ENCODE measurements at regions not wholly inside any gene's neighbourhood (a gene's known extent, or its start where the extent isn't known, plus 50 kb on each side); places are given as distances from the start of the nearest gene placed in this dataset.
"Not testable (repeated sequence)": the region's sequence is repeated elsewhere in the genome, so short reads cannot be mapped to it uniquely, and the experiment has no call there.

DNA sequence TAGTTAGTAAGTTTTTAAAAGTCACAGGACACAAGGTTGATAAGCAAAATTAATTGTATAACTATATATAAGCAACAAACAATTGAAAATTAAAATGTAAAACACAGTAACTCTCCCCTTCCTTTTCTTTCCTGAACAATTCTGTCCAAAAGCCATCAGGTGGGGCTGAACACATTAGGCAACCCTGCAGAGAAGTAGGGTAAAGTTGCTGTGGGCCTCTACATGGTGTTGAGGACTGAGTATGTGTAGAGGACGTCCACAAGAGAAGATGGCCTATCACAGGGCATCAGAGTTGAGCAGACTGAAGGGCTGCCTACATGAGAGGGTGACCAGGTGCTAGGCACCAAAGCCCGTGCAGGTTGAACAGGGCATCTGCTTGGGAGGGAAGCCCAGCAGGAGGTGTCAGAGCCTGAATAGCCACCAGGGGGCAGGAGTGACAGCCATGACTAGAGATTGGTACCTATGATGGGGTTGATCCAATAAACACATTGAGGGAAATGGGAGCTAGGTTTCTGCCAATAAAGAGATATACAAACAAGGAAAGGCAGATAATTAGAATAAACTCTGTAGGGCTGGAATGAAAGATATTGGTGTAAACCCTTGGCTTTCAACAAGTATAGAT, 415.1 kb downstream of the NPIPA8 start:
- ATAC-seq (no peak), DNase-seq (no peak)
- intact Hi-C loops (cut with DNase I) = no loop called here

DNA sequence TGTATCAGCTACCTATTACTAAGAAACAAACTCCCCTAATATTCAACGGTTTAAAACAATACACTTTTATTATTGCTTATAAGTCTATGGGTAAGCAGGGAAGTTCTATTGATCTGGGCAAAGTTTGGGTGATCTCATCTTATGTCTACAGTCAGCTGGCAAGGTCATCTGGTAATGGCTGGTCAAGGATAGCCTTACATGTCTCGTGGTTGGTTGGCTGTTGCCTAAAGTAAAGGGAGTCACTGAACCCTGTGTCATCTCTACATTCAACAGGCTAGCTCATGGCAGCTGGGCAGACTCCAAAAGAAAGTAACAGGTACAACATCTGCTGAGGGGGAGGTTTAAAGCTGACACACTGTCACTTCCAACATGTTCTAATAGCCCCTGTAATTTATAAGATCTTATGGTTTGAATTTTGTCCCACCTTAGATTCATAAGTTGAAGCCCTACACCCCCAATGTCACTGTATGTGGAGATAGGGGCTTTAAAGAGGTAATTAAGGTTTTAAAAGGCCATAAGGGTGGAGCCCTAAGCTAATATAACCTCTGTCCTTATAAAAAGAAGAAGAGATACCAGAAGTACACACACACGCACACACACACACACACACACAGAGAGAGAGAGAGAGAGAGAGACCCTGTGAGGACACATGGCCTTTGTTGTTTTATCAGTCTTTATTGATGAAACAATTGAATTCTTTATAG, 419.1 kb downstream of the NPIPA8 start:
- intact Hi-C loops (cut with DNase I) = no loop called here
- DNase-seq (no peak), ATAC-seq (no peak)

DNA sequence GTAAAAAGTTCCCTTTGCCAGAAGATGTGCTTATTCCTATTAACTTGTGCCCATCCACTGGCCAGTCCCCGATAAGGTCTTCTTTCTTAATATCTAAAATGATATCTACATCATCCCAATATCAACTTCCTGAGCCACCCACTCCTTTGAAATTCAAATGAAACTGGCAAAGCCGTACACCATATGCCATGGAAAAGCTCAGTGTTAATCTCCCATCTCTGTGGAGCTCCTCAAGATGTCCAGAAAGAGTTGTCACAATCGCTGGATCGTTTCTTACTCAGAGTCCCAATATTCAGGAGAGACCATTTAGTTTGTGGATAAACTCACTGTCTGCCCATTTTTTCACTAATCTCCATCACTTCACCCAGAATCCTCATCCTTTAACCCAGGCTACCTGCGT, 420.7 kb downstream of the NPIPA8 start:
- ATAC-seq (no peak), DNase-seq (no peak)
- intact Hi-C loops (cut with DNase I) = no loop called here

DNA sequence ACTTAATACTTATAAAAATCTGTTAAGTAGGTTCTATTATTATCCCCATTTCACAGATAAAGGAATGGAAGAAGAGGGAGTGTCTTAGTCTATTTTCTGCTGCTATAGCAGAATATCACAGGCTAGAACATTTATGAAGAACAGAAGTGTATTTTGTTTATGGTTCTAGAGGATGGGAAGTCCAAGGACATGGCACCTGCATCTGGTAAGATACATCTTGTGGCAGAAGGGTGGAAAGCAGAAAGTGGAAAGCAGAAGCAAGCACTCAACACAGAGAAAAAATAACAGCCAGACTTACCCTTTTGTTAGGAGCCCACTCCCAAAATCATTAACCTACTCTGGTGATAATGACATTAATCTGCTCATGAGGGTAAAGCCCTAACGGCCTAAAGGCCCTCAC, 422.4 kb downstream of the NPIPA8 start:
- no peak for DNase-seq
- ATAC-seq = no peak
- intact Hi-C loops (cut with DNase I) = no loop called here

DNA sequence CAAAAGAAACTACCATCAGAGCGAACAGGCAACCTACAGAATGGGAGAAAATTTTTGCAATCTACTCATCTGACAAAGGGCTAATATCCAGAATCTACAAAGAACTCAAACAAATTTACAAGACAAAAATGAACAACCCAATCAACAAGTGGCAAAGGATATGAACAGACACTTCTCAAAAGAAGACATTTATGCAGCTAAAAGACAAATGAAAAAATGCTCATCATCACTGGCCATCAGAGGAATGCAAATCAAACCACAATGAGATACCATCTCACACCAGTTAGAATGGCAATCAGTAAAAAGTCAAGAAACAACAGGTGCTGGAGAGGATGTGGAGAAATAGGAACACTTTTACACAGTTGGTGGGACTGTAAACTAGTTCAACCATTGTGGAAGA, 425.0 kb downstream of the NPIPA8 start:
- DNase-seq; intact Hi-C loops (cut with DNase I); ATAC-seq: not testable (repeated sequence)

DNA sequence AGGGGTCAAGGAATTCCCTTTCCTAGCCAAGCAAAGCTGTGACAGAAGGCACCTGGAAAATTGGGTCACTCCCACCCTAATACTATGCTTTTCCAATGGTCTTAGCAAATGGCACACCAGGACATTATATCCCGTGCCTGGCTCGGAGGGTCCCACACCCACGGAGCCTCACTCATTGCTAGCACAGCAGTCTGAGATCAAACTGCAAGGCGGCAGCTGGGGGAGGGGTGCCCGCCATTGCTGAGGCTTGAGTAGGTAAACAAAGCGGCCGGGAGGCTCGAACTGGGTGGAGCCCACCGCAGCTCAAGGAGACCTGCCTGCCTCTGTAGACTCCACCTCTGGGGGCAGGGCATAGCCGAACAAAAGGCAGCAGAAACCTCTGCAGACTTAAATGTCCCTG, 429.9 kb downstream of the NPIPA8 start:
- intact Hi-C loops (cut with DNase I); ATAC-seq; DNase-seq: not testable (repeated sequence)

DNA sequence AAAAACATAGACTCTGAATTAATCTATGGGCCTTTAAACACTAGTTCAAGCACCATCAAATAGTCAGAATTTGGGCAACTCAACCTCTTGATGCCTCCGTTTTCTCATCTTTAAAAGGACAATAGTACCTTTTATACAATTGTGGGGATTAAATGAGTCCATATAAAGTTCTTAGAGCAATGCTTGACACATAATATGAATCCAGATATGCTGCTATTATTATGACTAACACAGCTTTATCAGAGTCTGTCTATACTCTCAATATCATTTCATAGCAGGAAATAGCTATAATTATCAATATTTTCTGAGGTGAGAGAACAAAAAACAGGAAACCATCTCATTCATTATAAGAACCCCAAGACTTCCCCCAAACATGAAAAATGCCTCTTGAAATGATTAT, 430.5 kb upstream of the XYLT1 start:
- intact Hi-C loops (cut with DNase I) = no loop called here
- DNase-seq = no peak
- ATAC-seq = no peak

DNA sequence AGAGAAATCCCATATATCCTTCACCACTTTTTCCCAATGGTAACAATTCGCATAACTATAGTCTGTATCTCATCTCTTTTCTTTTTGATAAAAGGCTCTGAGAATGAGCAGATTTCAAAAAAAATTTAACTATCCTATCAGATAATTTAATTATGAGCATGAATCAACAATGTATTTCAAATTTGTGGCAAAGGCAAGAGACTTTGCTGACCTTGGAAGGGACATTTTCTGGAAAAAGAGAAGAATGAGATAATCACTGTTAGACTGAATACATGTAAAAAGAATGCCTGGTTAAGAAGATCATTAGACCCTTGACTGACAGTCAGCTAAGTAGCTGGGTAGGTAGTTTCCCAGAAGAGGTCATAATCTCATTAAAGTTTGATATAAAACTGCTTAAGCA, 428.4 kb upstream of the XYLT1 start:
- ATAC-seq (no peak), DNase-seq (no peak)
- intact Hi-C loops (cut with DNase I) = no loop called here

DNA sequence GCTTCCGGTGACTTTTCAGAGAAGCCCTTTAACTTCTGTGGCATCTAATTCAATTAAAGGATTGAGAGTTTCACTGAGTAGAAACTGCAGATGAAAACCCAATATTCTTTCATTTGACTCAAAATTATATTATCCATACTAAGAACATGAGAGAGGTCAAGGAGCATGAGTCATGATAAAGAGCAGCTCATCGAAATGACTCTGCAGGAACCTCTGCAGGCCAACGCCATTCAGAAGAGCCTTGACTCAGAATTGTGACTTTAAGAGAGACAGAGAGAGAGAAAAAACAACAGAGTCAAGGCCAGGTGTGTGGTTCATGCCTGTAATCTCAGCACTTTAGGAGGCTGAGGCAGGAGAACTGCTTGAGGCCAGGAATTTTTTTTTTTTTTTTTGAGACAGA, 417.2 kb upstream of the XYLT1 start:
- DNase-seq = no peak
- no peak for ATAC-seq
- intact Hi-C loops (cut with DNase I) = no loop called here

DNA sequence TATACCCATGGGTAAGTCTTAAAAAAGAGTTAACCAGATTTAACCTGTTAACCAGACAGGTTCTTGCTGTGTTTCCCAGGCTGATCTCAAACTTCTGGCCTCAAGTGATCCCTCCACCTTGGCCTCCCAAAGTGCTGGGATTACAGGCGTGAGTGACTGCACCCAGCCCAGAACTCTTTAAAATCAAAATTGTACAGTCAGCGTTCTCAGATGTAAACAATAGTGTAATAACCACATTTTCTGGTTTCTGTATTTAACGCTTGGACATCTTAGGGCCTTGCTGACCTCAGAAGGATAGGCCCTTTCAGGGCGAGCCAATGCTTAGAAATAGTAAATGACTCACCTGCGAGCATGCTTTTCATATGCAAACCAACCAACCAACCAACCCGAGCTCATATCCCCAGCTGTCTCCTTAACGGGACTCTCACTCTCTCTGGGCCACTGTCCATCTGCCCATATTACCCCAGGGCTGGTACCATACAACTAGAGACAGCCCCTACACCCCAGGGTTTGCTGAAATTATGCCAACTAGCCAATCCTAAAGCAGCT, 415.0 kb upstream of the XYLT1 start:
- DNase-seq (no peak), ATAC-seq (no peak)
- intact Hi-C loops (cut with DNase I) = no loop called here

DNA sequence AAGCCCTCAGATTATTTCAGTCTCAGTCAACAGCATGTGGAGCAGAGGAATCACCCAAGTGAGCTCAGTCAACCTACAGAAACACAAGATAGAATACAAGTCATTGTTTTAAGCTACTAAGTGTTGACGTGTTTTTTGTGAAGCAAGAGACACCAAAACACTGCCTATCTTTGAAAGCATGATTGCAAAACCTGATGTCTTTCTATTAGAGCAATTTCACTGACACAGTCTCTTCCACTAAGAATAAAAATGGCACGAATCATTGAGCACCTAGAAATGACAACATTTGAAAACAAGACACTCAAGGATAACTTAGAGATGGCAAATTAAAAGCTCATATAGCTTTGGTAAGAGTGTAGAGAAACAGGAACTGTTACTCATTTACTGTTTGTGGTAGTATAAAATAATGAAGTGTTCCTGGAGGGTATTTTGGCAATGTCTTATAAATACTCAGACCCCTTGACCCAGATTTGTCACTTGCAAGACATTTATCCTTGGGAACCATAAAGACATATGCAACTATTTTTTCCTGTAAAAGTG, 407.1 kb upstream of the XYLT1 start:
- DNase-seq (no peak), ATAC-seq (no peak)
- intact Hi-C loops (cut with DNase I) = no loop called here

DNA sequence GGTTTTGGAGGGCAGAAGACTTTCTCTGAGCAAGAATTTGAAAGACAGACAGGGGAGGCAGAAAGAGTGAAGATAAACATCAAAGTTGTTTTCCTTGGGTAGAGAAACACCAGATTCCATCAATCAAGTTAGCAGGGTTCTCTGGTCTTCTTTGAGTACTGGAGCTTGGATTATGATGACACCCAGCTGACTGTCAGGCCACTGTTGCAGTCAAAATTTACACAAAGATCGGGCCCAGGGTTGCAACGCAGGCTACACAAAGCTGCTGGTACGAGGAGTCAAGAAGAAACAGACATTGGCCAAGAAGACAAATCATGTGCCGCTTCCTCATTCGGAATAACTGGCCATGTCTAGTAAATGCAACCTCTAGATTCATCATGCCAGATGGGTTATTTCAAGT, 396.2 kb upstream of the XYLT1 start:
- intact Hi-C loops (cut with DNase I) = no loop called here
- DNase-seq (no peak), ATAC-seq (no peak)

DNA sequence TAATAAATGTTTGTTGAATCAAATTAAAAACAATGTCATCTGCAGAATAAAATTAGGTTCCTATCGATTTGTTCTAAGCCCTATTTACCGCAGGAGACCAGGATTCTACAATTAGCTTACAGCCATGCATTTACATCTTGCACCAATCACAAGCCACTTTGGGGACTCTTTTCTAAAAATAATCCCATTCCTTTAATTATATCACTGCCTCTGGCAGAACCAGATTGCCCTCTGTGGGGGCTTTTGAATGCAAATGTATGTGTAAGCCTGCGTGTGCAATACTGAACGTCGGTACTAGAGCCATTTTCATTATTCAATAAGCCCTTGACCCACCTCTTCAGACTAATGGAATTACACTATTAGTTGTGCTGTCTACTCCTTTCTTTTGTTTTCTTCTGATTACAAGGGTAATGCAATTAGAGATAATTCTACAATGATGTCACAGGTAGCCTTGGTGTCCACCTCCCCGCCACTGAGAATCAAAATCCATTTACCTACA, 391.3 kb upstream of the XYLT1 start:
- intact Hi-C loops (cut with DNase I) = no loop called here
- ATAC-seq = no peak
- DNase-seq = no peak

DNA sequence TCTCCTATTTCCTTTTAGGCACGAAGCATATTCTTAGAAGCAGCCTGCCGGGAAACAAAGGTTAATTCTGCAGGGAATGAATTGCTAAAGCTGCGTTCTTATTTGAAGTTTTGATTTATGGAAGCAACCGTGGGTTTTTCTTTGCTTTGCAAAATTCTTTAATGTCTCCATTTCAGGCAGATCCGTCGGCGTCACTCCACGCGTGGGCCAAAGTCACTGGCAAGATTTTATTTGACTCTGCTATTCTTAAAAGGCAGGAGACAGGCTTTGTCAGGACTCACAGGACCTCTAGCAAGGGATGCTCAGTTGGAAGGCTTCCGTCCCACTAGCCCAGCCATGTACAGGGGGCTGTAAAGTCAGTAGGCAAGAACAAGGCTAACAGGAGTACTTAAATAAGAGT, 387.3 kb upstream of the XYLT1 start:
- intact Hi-C loops (cut with DNase I) = no loop called here
- ATAC-seq (no peak), DNase-seq (no peak)

DNA sequence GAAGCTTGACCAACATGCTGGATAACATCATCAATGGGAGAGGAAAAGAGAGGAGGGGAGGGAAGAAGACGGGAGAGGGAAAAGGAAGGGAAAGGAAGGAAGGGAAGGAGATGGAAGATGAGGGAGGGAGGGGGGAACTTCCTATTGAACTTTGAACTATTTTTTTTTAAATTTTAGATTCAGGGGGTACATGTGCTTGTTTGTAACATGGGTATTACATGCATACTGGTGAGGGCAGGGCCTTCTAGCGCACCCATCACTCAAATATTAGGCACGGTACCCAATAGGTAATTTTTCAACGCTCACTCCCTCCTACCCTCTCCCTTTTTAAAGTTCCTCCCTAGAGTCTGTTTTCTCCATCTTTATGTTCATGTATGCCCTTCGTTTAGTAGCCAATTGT, 383.2 kb upstream of the XYLT1 start:
- DNase-seq (no peak), ATAC-seq (no peak)
- intact Hi-C loops (cut with DNase I) = no loop called here

DNA sequence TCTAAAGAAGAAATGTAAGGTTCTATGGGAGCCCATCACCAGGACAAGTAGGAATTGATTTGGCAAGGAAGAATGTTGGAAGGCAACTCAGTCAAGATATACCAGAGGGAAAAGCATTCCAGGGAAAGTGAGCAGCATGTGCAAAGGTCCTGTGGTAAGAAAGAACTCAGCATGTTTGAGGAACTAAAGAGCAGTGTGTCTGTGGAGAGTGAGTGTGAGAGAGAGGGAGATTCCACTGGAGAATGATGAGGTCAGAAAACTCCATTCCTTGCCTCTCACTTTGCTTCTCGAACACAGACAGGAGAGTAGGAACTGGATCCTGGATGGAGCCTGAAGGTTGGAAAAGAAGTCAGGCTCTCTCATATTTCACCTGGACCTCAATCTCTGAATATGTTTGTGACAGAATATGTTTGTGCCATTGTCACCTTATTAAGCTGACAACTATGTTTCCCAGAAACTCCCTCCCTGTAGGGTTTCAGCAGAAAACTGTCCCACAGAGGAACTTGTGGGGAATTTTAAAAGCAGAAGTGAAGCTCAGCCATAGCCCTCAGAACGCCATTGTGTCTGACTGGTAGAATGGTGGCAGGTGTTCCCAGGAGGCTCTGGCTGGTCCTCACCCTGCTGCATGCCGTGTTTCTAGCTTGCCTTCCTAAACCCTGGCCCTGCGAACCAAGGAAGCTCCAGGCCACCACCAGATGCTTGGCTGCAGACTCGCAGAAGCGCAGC, 382.4 kb upstream of the XYLT1 start:
- DNase-seq = no peak
- intact Hi-C loops (cut with DNase I) = no loop called here
- no peak for ATAC-seq

DNA sequence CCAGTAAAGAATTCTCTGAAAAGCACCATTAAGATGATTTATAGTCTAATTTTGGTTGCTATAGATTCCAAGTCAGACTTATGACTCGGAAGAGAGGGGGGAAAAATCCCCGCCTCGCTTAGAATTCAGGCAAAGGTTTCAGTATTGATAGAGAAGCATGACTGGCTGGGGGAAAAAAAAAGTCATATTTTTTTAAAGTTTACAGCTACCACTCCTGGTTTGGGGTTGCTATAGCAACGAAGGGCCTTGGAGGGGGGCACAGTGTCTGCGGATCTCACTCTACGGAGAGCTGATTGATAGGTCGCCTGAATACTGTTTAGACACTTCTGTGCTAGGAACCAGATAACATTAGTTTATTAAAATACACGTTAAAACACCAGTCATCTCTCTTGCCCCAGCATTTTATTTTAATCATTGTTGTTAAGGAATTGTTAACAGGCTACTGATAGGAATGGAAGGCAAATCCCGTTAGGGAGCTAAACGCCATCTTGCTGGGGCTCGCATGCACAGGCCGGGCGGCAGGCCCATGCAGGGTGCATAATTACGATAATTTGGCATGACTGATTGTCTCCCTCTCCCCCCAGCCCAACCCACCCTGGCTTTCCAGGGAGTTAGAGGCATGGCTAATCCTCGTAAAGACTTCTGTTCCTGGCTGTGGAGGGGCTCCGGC, 380.0 kb upstream of the XYLT1 start:
- intact Hi-C loops (cut with DNase I) = no loop called here
- ATAC-seq (no peak), DNase-seq (no peak)

DNA sequence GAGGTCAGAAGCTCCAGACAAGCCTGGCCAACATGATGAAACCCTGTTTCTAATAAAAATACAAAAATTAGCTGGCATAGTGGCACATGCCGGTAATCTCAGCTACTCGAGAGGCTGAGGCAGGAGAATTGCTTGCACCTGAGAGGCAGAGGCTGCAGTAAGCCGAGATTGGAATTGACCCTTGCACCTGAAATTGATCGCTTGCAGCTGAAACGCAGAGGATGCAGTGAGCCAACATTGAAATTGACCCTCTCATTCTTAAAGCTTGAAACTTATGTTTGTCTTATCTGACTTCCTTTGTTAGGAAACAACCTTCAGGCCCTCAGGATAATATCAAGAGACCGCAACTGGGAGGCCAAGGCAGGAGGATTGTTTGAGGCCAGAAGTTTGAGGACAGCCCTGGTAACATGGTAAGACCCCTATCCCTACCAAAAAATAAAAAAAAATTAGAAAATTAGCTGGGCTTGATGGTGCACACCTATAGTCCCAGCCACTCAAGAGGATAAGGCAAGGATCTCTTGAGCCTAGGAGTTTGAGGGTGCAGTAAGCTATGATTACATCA, 376.6 kb upstream of the XYLT1 start:
- DNase-seq = no peak
- ATAC-seq = no peak
- intact Hi-C loops (cut with DNase I) = no loop called here

DNA sequence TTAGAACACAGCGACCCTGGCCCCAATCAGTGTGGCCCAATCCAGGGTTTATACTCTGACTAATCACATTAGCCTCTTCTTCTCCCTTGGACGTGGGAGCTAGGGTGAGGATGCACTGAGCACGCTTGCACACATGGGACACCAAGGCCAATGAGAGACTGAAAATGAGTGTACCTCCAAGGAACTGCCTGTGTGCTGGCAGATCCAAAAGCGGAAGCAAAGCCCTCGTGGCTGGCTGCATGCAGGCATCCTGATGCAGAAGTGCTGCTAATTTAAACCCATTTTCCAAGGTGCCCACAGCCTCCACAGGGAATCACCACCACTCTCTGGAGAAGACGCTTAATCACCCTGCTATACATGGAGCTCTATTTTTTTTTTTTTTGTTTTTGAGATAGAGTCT, 375.3 kb upstream of the XYLT1 start:
- ATAC-seq (no peak), DNase-seq (no peak)
- intact Hi-C loops (cut with DNase I) = no loop called here

Data from left cardiac atrium (tissue), 4 donors.